Coronary artery (tissue), 2 donors: ENCODE measurements at regions not wholly inside any gene's neighbourhood (a gene's known extent, or its start where the extent isn't known, plus 50 kb on each side); places are given as distances from the start of the nearest gene placed in this dataset.

ENCODE experiments used
- DNase-seq: peaks from one replicate; pipeline ENCODE4 v3.0.0-alpha.2; 2017; ENCODE audit warnings: low spot score
- H3K27ac ChIP-seq, 2 donors: fragments of 200-600 bp; sonication (generic); one replicate each; pipeline ENCODE4 v1.5.1; 2016 to 2019
- H3K4me3 ChIP-seq: fragments of 200-600 bp; sonication (generic); 2 replicates; pipeline ENCODE4 v1.5.1; 2016; ENCODE audit warnings: mild to moderate bottlenecking, moderate library complexity
- TF ChIP-seq, protein P1 (sequence below): fragments of 200-600 bp; sonication (generic); IDR thresholded peaks from one replicate; pipeline ENCODE4 v1.5.1; 2019; ENCODE audit warnings: antibody characterized with exemption

DNA sequence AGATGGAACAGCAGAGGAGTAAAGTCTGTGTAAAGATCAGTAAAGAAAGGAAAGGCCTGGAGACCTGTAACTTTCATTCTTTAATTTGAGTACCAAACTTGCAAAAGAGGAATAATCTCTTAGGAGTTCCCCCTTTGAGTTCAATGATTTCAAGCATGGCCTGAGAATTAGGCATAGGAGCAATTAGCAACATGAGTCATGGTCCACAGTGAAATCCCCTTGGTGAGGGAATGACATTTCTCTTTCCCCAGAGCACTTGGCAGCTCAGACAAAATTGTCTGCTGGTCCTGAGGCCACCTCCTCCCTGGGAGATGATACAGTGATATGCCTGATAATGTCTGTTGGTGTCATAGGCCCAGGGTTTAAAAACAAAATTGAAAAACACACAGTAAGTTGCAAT, 81.4 kb upstream of the CRBN start:
- Histone ChIP-seq H3K27ac (no peak overlapping the region), H3K4me3 (no peak overlapping the region)
- DNase-seq: no peak
- TF ChIP-seq, protein P1, sequence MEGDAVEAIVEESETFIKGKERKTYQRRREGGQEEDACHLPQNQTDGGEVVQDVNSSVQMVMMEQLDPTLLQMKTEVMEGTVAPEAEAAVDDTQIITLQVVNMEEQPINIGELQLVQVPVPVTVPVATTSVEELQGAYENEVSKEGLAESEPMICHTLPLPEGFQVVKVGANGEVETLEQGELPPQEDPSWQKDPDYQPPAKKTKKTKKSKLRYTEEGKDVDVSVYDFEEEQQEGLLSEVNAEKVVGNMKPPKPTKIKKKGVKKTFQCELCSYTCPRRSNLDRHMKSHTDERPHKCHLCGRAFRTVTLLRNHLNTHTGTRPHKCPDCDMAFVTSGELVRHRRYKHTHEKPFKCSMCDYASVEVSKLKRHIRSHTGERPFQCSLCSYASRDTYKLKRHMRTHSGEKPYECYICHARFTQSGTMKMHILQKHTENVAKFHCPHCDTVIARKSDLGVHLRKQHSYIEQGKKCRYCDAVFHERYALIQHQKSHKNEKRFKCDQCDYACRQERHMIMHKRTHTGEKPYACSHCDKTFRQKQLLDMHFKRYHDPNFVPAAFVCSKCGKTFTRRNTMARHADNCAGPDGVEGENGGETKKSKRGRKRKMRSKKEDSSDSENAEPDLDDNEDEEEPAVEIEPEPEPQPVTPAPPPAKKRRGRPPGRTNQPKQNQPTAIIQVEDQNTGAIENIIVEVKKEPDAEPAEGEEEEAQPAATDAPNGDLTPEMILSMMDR: no peak

DNA sequence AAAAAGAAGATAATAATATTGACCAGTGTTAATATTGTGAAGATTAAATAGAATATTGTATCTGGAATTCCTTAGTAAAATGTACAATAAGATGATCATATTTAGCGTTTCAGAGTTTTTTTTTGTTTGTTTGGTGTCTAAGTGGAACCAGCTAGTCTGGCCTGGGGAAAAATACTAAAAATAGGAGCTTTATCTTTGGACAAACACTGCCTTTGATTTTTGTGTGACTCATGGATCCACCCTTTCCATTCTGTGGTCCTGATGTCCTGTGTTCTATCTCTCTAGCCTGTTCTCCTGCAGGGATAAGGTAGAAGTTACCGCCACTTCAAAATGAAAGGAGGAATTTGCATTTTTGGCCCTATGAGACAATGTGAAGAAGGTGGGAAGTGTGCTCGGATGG, 79.7 kb upstream of the CRBN start:
- Histone ChIP-seq H3K27ac (no peak overlapping the region), H3K4me3 (no peak overlapping the region)
- TF ChIP-seq, protein P1: no peak
- DNase-seq: no peak

- Histone ChIP-seq H3K27ac (no peak overlapping the region), H3K4me3 (no peak overlapping the region)
- no peak for DNase-seq
- TF ChIP-seq, protein P1: no peak
These were observed 78.8 kb upstream of the CRBN start for GRCh38 chr3:3258281-3258680.

- no peak for DNase-seq
- H3K27ac ChIP-seq: no peak overlapping the region
- TF ChIP-seq, protein P1: no peak
- no peak overlapping the region for H3K4me3 ChIP-seq
These were observed 62.1 kb upstream of the CRBN start for GRCh38 chr3:3241596-3241995.

DNA sequence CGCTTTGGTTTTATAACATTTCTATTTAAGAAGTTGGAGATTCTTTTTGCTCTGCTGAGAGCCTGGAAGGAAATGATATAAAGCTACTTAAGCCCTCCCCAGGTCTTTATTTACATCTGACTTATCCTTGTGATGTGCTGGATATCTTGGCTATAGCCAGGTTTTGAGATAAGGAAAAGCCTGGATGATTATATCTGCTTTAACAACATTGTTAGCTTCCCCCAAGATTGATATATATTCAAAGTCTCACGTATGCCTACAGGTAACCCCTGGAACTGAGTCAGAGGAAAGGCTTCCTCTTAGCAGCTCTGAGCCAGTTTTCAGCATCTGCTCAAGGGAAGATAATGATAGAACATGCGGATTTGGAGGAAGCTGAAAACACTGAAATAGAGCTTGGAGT, 61.5 kb upstream of the CRBN start:
- DNase-seq: no peak
- Histone ChIP-seq H3K4me3 (no peak overlapping the region), H3K27ac (no peak overlapping the region)
- TF ChIP-seq, protein P1: no peak

GRCh38 chr3:3237979-3238378, 58.5 kb upstream of the CRBN start:
- no peak overlapping the region for H3K27ac ChIP-seq
- no peak overlapping the region for H3K4me3 ChIP-seq
- no peak for DNase-seq
- TF ChIP-seq, protein P1: no peak

- DNase-seq: no peak
- TF ChIP-seq, protein P1: no peak
- no peak overlapping the region for H3K4me3 ChIP-seq
- H3K27ac ChIP-seq: no peak overlapping the region
These were observed 52.8 kb upstream of the CRBN start for GRCh38 chr3:3232251-3232650.
